ENCODE measurements at regions not wholly inside any gene's neighbourhood (a gene's known extent, or its start where the extent isn't known, plus 50 kb on each side); places are given as distances from the start of the nearest gene placed in this dataset.
"Not testable (repeated sequence)": the region's sequence is repeated elsewhere in the genome, so short reads cannot be mapped to it uniquely, and the experiment has no call there.

DNA sequence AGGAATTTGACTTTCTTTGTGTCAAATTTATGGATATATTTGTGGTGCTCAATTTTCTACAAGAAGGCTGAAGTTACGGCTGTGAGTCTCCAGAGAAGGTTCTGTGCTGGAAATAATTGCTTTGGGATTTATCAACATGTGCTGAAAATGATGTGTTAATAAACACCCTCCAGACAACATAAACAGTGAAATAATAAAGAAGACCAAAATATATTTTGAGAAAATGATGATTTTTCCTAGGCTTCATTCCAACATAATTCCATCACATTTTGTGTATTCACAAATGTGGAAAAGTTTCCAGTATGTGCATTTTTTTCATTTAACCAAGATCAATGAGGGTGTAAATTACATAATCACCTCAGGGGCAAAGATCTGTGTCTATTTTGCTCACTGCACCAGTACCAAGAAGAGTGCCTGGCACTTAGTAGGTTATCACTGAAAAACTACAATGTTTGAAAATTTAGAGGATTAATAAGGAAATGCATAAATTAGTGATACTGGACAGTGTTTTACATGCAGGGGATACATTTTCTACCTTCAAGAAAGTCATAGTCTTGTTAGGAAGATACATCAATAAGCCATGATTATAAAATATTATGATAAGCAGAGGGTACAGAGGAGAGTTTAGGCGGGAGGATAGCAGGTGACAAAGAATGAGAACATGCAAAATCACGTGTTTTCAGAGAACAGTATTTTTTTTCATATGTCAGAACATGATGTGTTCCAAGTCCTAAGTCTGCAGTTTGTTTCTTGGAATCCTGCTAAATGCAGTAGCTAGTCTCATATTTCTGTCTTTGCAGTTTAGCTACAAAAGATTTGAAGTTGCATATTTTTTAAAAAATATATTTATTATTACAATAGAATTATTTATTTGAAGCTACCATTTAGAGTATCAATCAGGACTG is 127.6 kb upstream of the DLGAP1 start:
- no peak for TF ChIP-seq POLR2A (IDR thresholded peaks at IDR 0.05; ENCODE audit: low read depth, low read length)
- DNase-seq (ENCODE audit: insufficient read length, low spot score) (no peak), FAIRE-seq (no peak)

- FAIRE-seq (no peak), DNase-seq (ENCODE audit: insufficient read length, low spot score) (no peak)
Measured at GRCh38 chr18:4581966-4582365, 126.9 kb upstream of the DLGAP1 start.

DNA sequence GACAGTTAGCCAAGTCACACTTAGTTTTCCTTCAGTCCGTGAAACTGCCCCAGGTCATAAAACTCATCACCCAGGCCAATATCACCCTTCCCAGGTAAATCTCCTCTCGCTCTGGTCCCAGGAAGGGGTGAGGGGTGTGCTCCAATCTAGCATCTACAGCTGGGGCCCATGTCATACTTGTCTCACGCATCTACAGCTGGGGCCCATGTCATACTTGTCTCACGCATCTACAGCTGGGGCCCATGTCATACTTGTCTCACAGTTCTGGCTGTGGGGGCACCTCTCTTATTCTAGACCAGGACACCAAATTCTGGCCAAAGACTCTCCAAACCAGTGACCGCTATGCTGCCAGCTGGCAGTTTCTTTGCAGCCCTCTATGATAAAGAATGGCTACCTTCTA is 123.3 kb upstream of the DLGAP1 start:
- no peak for DNase-seq (ENCODE audit: insufficient read length, low spot score)
- no peak for FAIRE-seq
- no peak for TF ChIP-seq POLR2A (IDR thresholded peaks at IDR 0.05; ENCODE audit: low read depth, low read length)

More at GRCh38 chr18:4581966-4582365, 126.9 kb upstream of the DLGAP1 start:
- TF ChIP-seq POLR2A (IDR thresholded peaks at IDR 0.05; ENCODE audit: low read depth, low read length): no peak

GRCh38 chr18:4573735-4574134 is 118.6 kb upstream of the DLGAP1 start:
- DNase-seq (ENCODE audit: insufficient read length, low spot score) (no peak), FAIRE-seq (no peak)
- TF ChIP-seq POLR2A (IDR thresholded peaks at IDR 0.05; ENCODE audit: low read depth, low read length): no peak

GRCh38 chr18:4557502-4557901 is 102.4 kb upstream of the DLGAP1 start:
- FAIRE-seq (no peak), DNase-seq (ENCODE audit: insufficient read length, low spot score) (no peak)
- no peak for TF ChIP-seq POLR2A (IDR thresholded peaks at IDR 0.05; ENCODE audit: low read depth, low read length)

DNA sequence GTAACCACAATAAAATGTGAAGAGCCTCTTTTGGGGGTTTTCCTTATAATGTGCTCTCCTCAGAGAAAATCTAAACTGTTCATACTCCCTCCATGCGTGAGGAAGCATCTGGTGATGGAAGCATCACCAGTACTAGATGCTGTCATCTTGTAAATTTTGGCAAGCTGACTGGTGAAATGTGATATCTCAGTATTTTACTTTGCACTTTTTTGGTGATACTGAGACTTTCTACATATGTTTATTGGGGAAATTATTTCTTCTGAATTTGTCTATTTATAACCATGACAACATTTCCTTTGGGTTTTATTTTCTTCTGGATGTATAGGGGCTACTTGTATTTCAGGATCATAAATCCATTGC is 95.9 kb upstream of the DLGAP1 start:
- no peak for TF ChIP-seq POLR2A (IDR thresholded peaks at IDR 0.05; ENCODE audit: low read depth, low read length)
- FAIRE-seq (no peak), DNase-seq (ENCODE audit: insufficient read length, low spot score) (no peak)

GRCh38 chr18:4549164-4549872 is 94.2 kb upstream of the DLGAP1 start:
- TF ChIP-seq POLR2A (IDR thresholded peaks at IDR 0.05; ENCODE audit: low read depth, low read length): no peak
- no peak for DNase-seq (ENCODE audit: insufficient read length, low spot score)
- no peak for FAIRE-seq

GRCh38 chr18:4547126-4547525 is 92.0 kb upstream of the DLGAP1 start:
- no peak for FAIRE-seq
- DNase-seq (ENCODE audit: insufficient read length, low spot score): no peak

DNA sequence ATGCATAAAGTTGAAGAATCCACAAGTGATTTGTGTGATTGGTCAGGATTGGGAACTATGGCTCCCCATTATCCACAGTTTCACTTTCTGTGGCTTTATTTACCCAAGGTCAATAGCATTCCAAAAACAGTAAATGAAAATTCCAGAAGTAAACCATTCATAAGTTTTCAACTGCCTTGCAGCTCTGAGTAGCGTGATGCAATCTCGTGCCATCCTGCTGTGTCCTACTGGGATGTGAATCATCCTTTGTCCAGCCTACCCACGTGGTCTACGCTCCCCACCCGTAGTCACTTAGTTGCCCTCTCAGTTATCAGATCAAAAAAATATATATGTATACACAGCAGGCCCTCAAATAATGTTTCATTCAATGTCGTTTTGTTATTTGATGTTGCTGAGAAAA is 89.0 kb upstream of the DLGAP1 start:
- TF ChIP-seq POLR2A (IDR thresholded peaks at IDR 0.05; ENCODE audit: low read depth, low read length): no peak
- no peak for DNase-seq (ENCODE audit: insufficient read length, low spot score)
- FAIRE-seq: no peak

More at GRCh38 chr18:4547126-4547525, 92.0 kb upstream of the DLGAP1 start:
- no peak for TF ChIP-seq POLR2A (IDR thresholded peaks at IDR 0.05; ENCODE audit: low read depth, low read length)

GRCh38 chr18:4543711-4544110 is 88.6 kb upstream of the DLGAP1 start:
- FAIRE-seq: no peak
- TF ChIP-seq POLR2A (IDR thresholded peaks at IDR 0.05; ENCODE audit: low read depth, low read length): no peak
- no peak for DNase-seq (ENCODE audit: insufficient read length, low spot score)

DNA sequence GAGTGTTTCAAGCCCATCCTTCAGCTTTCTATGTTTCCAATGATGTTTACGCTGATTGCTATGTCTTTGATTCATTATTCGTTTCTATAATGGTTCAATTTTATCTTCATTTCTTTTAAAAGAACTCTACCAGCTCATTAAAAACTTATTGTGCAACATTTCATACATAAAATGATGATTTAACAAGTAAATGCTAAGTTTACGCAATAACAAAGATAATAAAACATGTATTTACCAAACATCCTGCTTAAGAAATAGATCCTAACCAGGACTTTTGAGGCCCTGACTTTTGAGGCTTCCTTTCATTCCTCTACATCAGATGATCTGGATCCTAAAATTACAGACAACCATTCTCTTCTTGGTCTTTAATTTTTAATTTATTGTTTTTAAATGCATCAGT is 86.5 kb upstream of the DLGAP1 start:
- no peak for DNase-seq (ENCODE audit: insufficient read length, low spot score)
- TF ChIP-seq POLR2A (IDR thresholded peaks at IDR 0.05; ENCODE audit: low read depth, low read length): no peak
- no peak for FAIRE-seq

DNA sequence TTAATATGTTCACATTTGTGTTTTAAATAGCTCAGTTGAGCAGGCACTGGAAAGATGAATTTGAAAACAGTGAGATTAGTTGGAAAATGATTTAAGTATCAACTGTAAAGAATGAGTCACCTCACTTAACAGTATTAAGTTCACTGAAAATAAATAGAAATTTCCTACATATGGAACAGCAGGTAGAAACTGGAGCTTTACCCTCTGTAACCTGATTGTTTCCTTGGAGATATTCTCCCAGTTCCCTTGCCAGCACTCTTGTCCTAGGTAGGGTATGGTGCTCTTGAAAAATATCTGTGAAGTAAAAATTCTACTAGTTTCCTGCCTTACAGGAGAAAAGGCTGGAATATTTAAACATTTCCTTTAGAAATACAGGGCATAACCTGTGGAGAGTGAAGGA is 81.3 kb upstream of the DLGAP1 start:
- TF ChIP-seq POLR2A (IDR thresholded peaks at IDR 0.05; ENCODE audit: low read depth, low read length): no peak
- no peak for DNase-seq (ENCODE audit: insufficient read length, low spot score)
- no peak for FAIRE-seq

DNA sequence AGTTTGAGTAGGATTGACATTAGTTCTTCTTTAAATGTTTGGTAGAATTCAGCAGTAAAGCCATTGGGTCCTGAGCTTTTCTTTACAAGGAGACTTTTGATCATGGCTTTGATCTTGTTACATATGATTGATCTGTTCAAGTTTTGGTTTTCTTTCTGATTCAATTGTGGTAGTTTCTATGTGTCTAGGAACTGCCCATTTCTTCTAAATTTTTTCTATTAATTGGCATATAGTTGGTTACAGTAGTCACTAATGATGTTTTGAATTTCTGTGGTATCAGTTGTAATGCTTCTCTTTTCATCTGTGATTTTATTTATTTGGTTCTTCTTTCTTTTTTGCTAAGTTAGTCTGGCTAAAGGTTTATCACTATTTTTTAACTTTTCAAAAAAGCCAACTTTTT is 73.3 kb upstream of the DLGAP1 start:
- TF ChIP-seq POLR2A (IDR thresholded peaks at IDR 0.05; ENCODE audit: low read depth, low read length): no peak
- DNase-seq (ENCODE audit: insufficient read length, low spot score) (no peak), FAIRE-seq (no peak)

- DNase-seq (ENCODE audit: insufficient read length, low spot score); FAIRE-seq: not testable (repeated sequence)
Measured at GRCh38 chr18:4527826-4528225, 72.7 kb upstream of the DLGAP1 start.

- no peak for DNase-seq (ENCODE audit: insufficient read length, low spot score)
- TF ChIP-seq POLR2A (IDR thresholded peaks at IDR 0.05; ENCODE audit: low read depth, low read length): no peak
- no peak for FAIRE-seq
Measured at GRCh38 chr18:4524096-4524495, 69.0 kb upstream of the DLGAP1 start.
